ENCODE measurements at regions not wholly inside any gene's neighbourhood (a gene's known extent, or its start where the extent isn't known, plus 50 kb on each side); places are given as distances from the start of the nearest gene placed in this dataset.

- H3K79me2 ChIP-seq (ENCODE audit: control insufficient read depth in 1 of 2, insufficient read depth in 2 of 2, low read length in 2 of 2) = no peaks in the 10 kb centered on the region
- no peak overlapping the region for H2BK5ac ChIP-seq (ENCODE audit: low read depth, low read length)
- no peak for TF ChIP-seq SAP30 (IDR thresholded peaks at IDR 0.05; ENCODE audit: insufficient read depth, insufficient replicate concordance, low read length)
- TF ChIP-seq KDM1A (IDR thresholded peaks at IDR 0.05; ENCODE audit: borderline replicate concordance, low read length) = peak; percentile 64; the same call in 1 of the 2 replicates
- TF ChIP-seq HDAC2 (IDR thresholded peaks at IDR 0.05; ENCODE audit: borderline replicate concordance in 1 of 2, low read depth in 2 of 2, low read length in 2 of 2) = 0 out of 4 replicates have a peak, but pooled peaks of 1 of the 2 experiments have one; percentile 51
- H3K9ac ChIP-seq (replicated peaks in 1 of 4; ENCODE audit: extremely low read depth in 1 of 4, low read depth in 3 of 4, low read length in 3 of 4) = no peak overlapping the region; a peak in 1 of 7 replicates
- no peak overlapping the region for H3K23ac ChIP-seq (ENCODE audit: insufficient read length)
- H2BK120ac ChIP-seq (replicated peaks; ENCODE audit: low read depth, low read length) = no peak overlapping the region
- peaks cover 5 to 23% of the 10 kb centered on the region in 2 experiments for H4K20me1 ChIP-seq (replicated peaks in 1 of 2; ENCODE audit: control insufficient read depth in 1 of 2, insufficient read depth in 2 of 2, low read length in 2 of 2)
- H4K5ac ChIP-seq (ENCODE audit: insufficient read length, low read depth, low read length) = no peak overlapping the region
- FAIRE-seq (no peak), DNase-seq (ENCODE audit: low read depth in 1 of 2, low spot score in 2 of 2) (no peak)
- no peak overlapping the region for H3K14ac ChIP-seq (ENCODE audit: insufficient read length)
- H3K23me2 ChIP-seq (ENCODE audit: low read depth, low read length) = no peaks in the 10 kb centered on the region
- H3K36me3 ChIP-seq (ENCODE audit: control insufficient read depth in 2 of 4, insufficient read depth in 4 of 4, low read length in 3 of 4) = no peaks in the 10 kb centered on the region
- ChIA-PET POLR2A (ENCODE audit: partially characterized antibody) (interaction anchor here (1.2 kb wide), 2 partner anchors 53 to 60 kb away, joined by 3 read pairs; no protein-coding TSS in a partner anchor), CTCF (ENCODE audit: partially characterized antibody) (interaction anchor here (0.6 to 1.6 kb wide), 6 partner anchors 9 to 1897 kb away, joined by 3 to 4 read pairs (median 4); no protein-coding TSS in a partner anchor)
- H4K8ac ChIP-seq (ENCODE audit: extremely low read depth, insufficient read depth, low read length) = no peak overlapping the region
- no peak overlapping the region for H3K4ac ChIP-seq (replicated peaks; ENCODE audit: insufficient read length, low read depth, low read length)
- peaks cover 84 to 92% (median 89%) of the 10 kb centered on the region in 4 experiments for H3K27me3 ChIP-seq (replicated peaks in 1 of 4; ENCODE audit: control insufficient read depth in 3 of 4, extremely low read depth in 1 of 4, insufficient read depth in 3 of 4, low read length in 3 of 4)
- 0 out of 4 replicates have a peak, but pooled peaks cover 0 to 3% of the 10 kb centered on the region in 2 experiments for H3K9me3 ChIP-seq (ENCODE audit: insufficient read depth in 2 of 2, low read depth in 1 of 2, low read length in 1 of 2)
- no peak overlapping the region for H3K56ac ChIP-seq (replicated peaks; ENCODE audit: insufficient read length, low read depth, low read length)
- no peak overlapping the region for H2BK15ac ChIP-seq (ENCODE audit: low read length)
- H4K91ac ChIP-seq (replicated peaks; ENCODE audit: insufficient read length, low read length) = no peak overlapping the region
- no peaks in the 10 kb centered on the region for H3K79me1 ChIP-seq (ENCODE audit: low read depth, low read length)
- 75% methylated on average over 7 of the region's 7 CpGs; no CpG with 5 or more reads in 1 of the 2 experiments for WGBS, 2 experiments (ENCODE audit: extremely low coverage in 1 of 2, insufficient coverage in 1 of 2, insufficient read length in 1 of 2, insufficient replicate concordance in 2 of 2, low coverage in 1 of 2, low lambda C conversion rate in 2 of 2, missing lambda C conversion rate in 1 of 2)
- no peak overlapping the region for H2AK5ac ChIP-seq (ENCODE audit: low read depth, low read length)
- H3K4me3 ChIP-seq (ENCODE audit: extremely low read depth in 1 of 4, insufficient read depth in 2 of 4, low read depth in 3 of 4, low read length in 4 of 4) = no peak overlapping the region
- no peaks in the 10 kb centered on the region; a peak in 2 of 7 replicates for H3K4me1 ChIP-seq (replicated peaks in 1 of 4; ENCODE audit: control insufficient read depth in 3 of 4, insufficient read depth in 4 of 4, low read length in 3 of 4)
- H3K4me2 ChIP-seq (ENCODE audit: insufficient read depth in 1 of 2, low read depth in 2 of 2, low read length in 2 of 2) = 0 out of 4 replicates have a peak overlapping the region, but pooled peaks of 1 of the 2 experiments have one; percentile 24
- no peak overlapping the region for H2BK20ac ChIP-seq (ENCODE audit: low read length)
- no peak overlapping the region for H2BK12ac ChIP-seq (ENCODE audit: low read depth, low read length)
- no peak overlapping the region for H3K27ac ChIP-seq (ENCODE audit: low read depth, low read length)
- H3K18ac ChIP-seq (ENCODE audit: extremely low read depth, low read length) = no peak overlapping the region
- no peak overlapping the region for H2AFZ ChIP-seq (ENCODE audit: low read length)
Measured at GRCh38 chr6:37765182-37765775, 54.2 kb upstream of the ZFAND3 start.
